ENCODE measurements at regions not wholly inside any gene's neighbourhood (a gene's known extent, or its start where the extent isn't known, plus 50 kb on each side); places are given as distances from the start of the nearest gene placed in this dataset.
A peak's percentile ranks its signal among the peaks of the same experiment; 100 is the strongest.
"Not testable (repeated sequence)": the region's sequence is repeated elsewhere in the genome, so short reads cannot be mapped to it uniquely, and the experiment has no call there.

GRCh38 chr4:1582227-1582626 is 101.9 kb downstream of the FAM53A start:
- TF ChIP-seq, protein P1, sequence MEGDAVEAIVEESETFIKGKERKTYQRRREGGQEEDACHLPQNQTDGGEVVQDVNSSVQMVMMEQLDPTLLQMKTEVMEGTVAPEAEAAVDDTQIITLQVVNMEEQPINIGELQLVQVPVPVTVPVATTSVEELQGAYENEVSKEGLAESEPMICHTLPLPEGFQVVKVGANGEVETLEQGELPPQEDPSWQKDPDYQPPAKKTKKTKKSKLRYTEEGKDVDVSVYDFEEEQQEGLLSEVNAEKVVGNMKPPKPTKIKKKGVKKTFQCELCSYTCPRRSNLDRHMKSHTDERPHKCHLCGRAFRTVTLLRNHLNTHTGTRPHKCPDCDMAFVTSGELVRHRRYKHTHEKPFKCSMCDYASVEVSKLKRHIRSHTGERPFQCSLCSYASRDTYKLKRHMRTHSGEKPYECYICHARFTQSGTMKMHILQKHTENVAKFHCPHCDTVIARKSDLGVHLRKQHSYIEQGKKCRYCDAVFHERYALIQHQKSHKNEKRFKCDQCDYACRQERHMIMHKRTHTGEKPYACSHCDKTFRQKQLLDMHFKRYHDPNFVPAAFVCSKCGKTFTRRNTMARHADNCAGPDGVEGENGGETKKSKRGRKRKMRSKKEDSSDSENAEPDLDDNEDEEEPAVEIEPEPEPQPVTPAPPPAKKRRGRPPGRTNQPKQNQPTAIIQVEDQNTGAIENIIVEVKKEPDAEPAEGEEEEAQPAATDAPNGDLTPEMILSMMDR (IDR thresholded peaks at IDR 0.05), result no peak
- H3K36me3 Mint-ChIP-seq (ENCODE audit: low read depth), result no peaks in the 10 kb centered on the region
- no peaks in the 10 kb centered on the region for H3K9me3 Mint-ChIP-seq
- 0 out of 2 replicates have a peak, but pooled peaks cover 5% of the 10 kb centered on the region for H3K4me1 Mint-ChIP-seq (ENCODE audit: low read depth)
- no peak overlapping the region for H3K27ac Mint-ChIP-seq
- DNase-seq, result no peak
- H3K4me3 Mint-ChIP-seq, result no peak overlapping the region
- peaks cover 18% of the 10 kb centered on the region for H3K27me3 Mint-ChIP-seq (ENCODE audit: insufficient read depth)

DNA sequence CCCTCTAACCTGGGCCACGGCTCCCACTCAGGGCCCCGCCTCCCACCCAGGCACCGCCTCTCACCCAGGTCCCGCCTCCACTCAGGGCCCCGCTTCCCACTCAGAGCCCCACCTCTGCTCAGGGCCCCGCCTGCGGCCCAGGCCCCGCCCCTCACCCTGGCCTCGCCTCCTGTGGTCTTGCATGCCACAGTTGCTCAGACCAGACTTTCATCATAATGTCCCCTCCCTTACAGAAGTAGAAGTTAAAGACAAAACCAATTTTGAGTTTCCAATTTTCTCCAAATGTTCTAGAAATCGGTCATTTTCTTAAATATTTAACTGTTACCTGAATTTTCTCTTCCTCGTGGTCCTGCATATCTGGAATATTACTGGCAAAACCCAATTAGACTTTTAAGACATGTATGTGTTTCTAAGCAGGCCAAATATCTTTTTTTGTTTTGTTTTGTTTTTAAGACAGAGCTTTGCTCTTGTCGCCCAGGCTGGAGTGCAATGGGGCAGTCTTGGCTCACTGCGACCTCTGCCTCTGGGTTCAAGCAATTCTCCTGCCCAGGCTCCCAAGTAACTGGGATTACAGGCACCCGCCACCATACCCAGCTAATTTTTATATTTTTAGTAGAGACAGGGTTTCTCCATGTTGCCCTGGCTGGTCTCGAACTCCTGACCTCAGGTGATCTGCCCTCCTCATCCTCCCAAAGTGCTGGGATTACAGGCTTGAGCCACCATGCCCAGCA is 102.8 kb downstream of the FAM53A start:
- H3K27ac Mint-ChIP-seq; H3K36me3 Mint-ChIP-seq (ENCODE audit: low read depth); H3K4me3 Mint-ChIP-seq; H3K4me1 Mint-ChIP-seq (ENCODE audit: low read depth); H3K9me3 Mint-ChIP-seq: not testable (repeated sequence)
- peak; percentile 76 for DNase-seq
- H3K27me3 Mint-ChIP-seq (ENCODE audit: insufficient read depth), result peaks cover 18% of the 10 kb centered on the region

DNA sequence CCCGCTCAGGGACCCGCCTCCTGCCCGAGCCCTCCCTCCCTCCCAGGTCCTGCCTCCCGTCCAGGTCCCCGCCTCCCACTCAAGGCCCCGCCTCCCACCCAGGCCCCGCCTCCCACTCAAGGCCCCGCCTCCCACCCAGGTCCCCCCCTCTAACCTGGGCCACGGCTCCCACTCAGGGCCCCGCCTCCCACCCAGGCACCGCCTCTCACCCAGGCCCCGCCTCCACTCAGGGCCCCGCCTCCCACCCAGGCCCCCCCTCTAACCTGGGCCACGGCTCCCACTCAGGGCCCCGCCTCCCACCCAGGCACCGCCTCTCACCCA is 103.5 kb downstream of the FAM53A start:
- not testable (repeated sequence) for H3K4me3 Mint-ChIP-seq; H3K36me3 Mint-ChIP-seq (ENCODE audit: low read depth); H3K9me3 Mint-ChIP-seq; H3K4me1 Mint-ChIP-seq (ENCODE audit: low read depth); H3K27ac Mint-ChIP-seq
- peak; percentile 81 for DNase-seq
- peaks cover 18% of the 10 kb centered on the region for H3K27me3 Mint-ChIP-seq (ENCODE audit: insufficient read depth)

- TF ChIP-seq, protein P1 (IDR thresholded peaks at IDR 0.05), result no peak
- H3K36me3 Mint-ChIP-seq (ENCODE audit: low read depth), result no peaks in the 10 kb centered on the region
- no peaks in the 10 kb centered on the region for H3K9me3 Mint-ChIP-seq
- peak; percentile 24 for DNase-seq
- peak overlapping the region; percentile 59 for H3K27ac Mint-ChIP-seq
- peaks cover 17% of the 10 kb centered on the region for H3K27me3 Mint-ChIP-seq (ENCODE audit: insufficient read depth)
- H3K4me3 Mint-ChIP-seq, result peak overlapping the region; percentile 79
- H3K4me1 Mint-ChIP-seq (ENCODE audit: low read depth), result 0 out of 2 replicates have a peak, but pooled peaks cover 5% of the 10 kb centered on the region
These were observed 104.0 kb downstream of the FAM53A start for GRCh38 chr4:1579901-1580691.

DNA sequence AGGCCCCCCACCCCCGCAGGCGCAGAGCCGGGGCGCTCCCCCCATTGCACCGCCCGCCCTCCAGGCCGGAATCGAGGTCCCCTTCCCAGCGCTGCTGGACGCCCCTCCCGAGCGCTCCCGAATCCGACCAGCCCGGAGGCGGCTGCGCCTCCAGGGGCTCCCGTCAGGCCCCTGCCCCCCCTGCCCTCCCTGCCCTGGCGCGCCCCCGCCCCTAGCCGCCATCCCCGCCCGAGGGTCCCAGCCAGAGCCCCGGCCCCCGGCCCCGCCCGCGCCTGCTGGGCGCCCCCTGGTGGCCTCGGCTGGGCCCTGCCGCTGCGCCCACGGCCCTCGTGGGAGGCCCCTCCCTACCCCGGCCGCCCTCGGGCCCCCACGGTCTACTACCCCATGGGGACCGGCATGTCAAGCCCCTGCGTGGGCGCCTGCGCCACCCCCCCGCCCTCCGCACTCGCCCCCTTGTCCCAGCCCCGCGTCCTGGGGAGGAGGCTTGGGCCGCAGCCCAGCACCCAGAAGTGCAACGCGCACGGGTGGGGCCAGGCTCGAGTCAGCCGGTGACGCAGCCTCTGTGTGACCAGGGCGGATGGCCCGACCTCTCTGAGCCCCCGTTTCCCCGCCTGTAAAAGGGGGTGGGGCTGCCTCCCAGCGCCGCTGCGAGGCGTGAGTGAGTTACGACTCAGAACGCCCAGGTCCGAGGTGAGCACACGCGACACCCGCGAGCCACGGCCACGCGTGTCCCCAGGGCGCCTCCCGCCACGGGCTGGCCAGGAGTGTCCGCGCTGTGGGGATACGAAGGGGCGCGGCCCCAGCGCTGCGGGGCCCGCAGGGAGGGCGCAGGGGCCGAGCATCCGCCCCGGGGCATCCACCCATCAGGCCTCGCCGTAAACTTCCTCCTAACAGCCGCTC is 104.9 kb downstream of the FAM53A start:
- no peaks in the 10 kb centered on the region for H3K36me3 Mint-ChIP-seq (ENCODE audit: low read depth)
- peaks cover 13% of the 10 kb centered on the region for H3K27me3 Mint-ChIP-seq (ENCODE audit: insufficient read depth)
- peak overlapping the region; percentile 72 for H3K27ac Mint-ChIP-seq
- H3K4me1 Mint-ChIP-seq (ENCODE audit: low read depth), result 0 out of 2 replicates have a peak, but pooled peaks cover 5% of the 10 kb centered on the region
- DNase-seq, result peak; percentile 61
- H3K4me3 Mint-ChIP-seq, result peak overlapping the region; percentile 79
- TF ChIP-seq, protein P1 (IDR thresholded peaks at IDR 0.05), result peak; percentile 86
- H3K9me3 Mint-ChIP-seq, result no peaks in the 10 kb centered on the region

DNA sequence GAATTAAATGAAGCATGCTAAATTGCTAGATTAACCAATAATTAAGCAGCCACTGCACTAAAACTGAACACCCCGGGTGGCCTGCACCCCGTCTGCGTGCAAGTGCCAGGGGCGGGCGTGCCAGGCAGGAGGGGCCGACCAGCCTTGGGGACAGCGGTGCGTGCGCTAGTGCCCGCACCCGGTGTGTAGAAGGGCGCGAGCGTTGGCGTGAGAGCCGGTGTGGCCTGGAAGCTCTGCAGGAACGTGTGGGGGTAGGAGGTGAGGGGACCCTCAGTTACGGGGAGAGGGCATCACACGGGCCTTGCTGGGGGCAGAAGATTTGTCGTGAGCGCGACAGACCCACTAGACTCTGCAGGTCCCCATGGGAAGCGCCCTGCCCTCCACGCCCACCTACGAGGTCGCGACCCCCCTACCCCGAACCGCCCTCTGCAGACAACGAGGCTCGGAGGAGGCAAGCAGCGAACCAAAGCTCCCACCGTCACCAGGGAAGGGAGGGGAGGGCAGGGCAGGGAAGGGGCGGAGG is 105.8 kb downstream of the FAM53A start:
- Mint-ChIP-seq H3K9me3 (no peaks in the 10 kb centered on the region), H3K27ac (no peak overlapping the region), H3K4me3 (no peak overlapping the region), H3K4me1 (ENCODE audit: low read depth) (0 out of 2 replicates have a peak, but pooled peaks cover 5% of the 10 kb centered on the region), H3K36me3 (ENCODE audit: low read depth) (no peaks in the 10 kb centered on the region), H3K27me3 (ENCODE audit: insufficient read depth) (peaks cover 6% of the 10 kb centered on the region; the same call in 1 of the 2 replicates)
- DNase-seq, result no peak
- TF ChIP-seq, protein P1 (IDR thresholded peaks at IDR 0.05), result no peak
